Islet of Langerhans (tissue), 1 donor: ENCODE measurements at regions not wholly inside any gene's neighbourhood (a gene's known extent, or its start where the extent isn't known, plus 50 kb on each side); places are given as distances from the start of the nearest gene placed in this dataset.
"Not testable (repeated sequence)": the region's sequence is repeated elsewhere in the genome, so short reads cannot be mapped to it uniquely, and the experiment has no call there.

Experiments used
- FAIRE-seq: peaks from one replicate; lab custom pipeline; 2011; peaks lifted over from hg19 to GRCh38; lab: Jason Lieb, UNC

DNA sequence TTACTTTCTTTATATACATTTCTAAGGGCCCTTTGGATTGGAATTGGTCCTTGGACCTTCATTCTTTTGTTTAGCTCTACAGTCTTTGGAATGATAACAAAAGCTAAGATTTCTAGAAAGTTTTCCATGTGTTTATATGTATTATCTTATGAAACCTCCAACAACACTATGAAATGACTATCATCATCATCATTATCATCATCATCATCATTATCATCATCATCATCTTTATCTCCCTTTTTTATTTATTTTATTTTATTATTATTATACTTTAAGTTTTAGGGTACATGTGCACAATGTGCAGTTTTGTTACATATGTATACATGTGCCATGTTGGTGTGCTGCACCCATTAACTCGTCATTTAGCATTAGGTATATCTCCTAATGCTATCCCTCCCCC is 229.4 kb upstream of the ATP5MC3 start:
- FAIRE-seq, result not testable (repeated sequence)

DNA sequence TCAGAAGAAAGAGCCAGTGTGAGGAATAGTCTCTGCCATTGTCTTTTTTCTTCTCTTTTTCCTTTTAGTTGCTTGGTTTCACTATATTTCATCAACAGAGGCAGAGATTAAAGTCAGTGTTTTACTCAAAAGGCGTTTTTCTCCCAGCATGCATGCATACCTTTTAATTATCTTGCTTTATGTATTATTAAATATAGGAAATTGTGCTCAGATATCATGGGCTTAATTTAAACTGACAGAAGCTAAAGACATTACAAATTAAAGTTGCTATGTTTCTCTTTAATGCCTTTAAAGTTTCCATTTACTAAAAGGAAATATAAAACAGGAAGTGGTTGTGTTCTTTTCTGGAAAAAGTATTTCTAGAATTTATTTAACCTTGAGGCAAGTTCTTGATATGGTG is 223.3 kb upstream of the ATP5MC3 start:
- FAIRE-seq, result no peak

DNA sequence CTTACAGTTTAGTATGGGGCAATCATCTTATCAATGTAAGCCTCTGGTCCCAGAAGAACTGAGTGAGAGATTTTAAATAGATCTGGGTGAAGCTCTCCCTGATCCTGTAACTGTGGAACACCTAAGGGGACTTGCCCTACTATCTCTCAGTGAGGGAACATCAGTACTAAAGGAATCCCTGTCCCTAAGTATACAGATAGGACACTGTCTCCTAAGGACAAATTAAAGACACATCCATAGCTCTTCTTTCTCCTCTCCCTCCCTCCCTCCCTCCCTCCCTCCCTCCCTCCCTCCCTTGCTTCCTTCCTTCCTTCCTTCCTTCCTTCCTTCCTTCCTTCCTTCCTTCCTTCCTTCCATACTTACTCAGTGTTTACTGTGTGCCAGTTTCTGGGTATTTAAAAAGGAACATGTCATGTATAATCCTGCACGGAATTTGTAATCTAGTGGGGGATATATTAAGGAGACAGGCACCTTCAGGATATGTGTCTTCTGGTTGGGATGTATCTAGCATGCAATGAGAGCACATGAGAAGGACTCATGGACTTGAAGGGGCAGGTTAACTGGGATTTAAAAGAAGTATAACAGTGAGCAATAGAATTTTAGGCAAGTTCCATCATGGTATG is 222.2 kb upstream of the ATP5MC3 start:
- no peak for FAIRE-seq

DNA sequence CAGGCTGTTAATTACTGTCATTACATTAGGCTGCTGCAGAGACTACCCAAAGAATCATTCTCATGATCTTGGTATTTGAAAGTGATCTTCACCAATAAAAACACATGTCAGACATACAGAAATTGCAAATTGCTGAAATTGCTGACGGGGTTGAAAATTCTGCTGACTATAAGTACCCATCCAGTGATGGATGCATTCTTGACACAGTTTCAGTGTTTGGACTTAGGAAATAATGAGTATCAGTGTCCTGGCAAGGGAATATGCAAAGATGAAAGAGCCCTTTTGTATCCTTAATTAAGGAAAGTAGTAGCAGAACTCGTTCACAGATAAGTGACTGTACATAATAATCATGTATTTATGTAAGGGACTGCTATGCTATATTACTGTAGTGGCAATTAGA is 221.1 kb upstream of the ATP5MC3 start:
- no peak for FAIRE-seq

GRCh38 chr2:175401956-175402469 is 220.5 kb upstream of the ATP5MC3 start:
- no peak for FAIRE-seq

DNA sequence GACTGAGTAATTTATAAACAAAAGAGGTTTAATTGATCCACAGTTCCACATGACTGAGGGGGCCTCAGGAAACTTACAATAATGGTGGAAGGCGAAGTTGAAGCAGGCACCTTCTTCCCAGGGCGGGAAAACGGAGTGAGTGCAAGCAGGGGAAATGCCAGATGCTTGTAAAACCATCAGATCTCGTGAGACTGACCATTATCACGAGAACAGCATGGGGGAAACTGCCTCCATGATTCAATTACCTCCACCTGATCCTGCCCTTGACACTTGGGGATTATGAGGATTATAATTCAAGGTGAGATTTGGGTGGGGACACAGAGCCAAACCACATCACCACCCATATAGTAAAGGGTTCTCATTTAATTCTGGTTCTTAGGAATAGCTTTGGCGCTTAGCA is 219.5 kb upstream of the ATP5MC3 start:
- FAIRE-seq, result no peak

DNA sequence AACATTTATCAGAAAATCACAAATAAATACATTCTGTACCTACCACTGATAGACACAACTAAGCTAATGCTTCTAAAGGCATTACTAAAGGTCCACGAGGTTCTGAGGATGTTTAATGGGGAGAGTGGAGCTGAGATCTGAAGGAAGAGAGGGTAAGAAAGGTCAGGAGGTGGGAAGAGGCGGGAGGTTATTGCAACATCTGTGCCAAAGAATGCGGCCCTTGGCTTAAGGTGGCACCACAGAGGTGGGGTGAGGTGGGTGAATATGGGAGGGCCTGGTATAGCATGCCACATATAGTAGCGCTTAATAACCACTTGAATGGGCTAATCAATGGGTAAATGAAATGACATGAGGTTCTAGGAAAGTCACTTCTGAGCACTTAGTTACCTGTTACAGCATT is 217.8 kb upstream of the ATP5MC3 start:
- no peak for FAIRE-seq

DNA sequence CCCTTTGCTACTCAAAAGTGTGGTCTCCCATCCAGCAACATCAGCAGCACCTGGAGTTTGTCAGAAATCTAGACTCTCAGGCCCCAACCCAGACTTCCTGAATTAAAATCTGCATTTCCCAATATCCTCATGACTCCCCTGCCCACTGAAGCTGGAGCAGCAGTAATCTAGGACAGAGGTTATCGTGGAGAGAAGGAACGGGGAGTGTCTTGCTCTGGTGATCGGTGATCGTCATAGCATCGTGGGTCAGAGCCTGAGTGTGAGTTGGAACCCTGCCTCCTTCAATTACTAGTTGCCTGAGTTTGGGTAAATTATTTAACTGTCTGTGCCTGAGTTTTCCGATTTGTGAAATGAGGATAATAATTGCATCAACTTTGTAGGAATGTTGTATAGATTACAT is 217.3 kb upstream of the ATP5MC3 start:
- no peak for FAIRE-seq

GRCh38 chr2:175396696-175397095 is 215.2 kb upstream of the ATP5MC3 start:
- FAIRE-seq, result no peak

- FAIRE-seq, result no peak
Measured at GRCh38 chr2:175393851-175394250, 212.3 kb upstream of the ATP5MC3 start.

- FAIRE-seq, result no peak
Measured at GRCh38 chr2:175383286-175383685, 201.8 kb upstream of the ATP5MC3 start.

DNA sequence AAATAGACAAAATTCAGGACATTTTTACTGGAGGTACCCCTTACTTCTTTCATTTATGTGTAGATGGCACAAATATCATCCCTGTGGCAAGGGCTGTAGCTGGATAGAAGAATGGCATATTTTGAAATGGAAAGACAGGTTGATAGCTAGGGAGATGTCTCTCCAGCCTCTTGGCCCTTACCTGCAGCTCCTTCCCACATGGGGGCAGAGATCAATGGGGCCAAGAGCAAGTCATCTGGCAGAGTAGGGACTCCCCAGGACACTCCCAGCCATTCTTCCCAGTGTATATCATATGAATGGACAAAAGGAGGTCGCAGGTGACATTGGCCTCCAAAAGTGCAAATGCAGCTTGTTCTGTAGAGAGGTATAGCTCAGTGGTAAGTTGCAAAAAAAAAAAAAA is 192.2 kb upstream of the ATP5MC3 start:
- FAIRE-seq, result no peak

- FAIRE-seq, result no peak
Measured at GRCh38 chr2:175372704-175373701, 191.5 kb upstream of the ATP5MC3 start.

- no peak for FAIRE-seq
Measured at GRCh38 chr2:175371378-175371777, 189.9 kb upstream of the ATP5MC3 start.

GRCh38 chr2:175366815-175367214 is 185.3 kb upstream of the ATP5MC3 start:
- FAIRE-seq, result no peak

- no peak for FAIRE-seq
Measured at GRCh38 chr2:175363699-175364098, 182.2 kb upstream of the ATP5MC3 start.

- FAIRE-seq, result no peak
Measured at GRCh38 chr2:175362331-175362730, 180.8 kb upstream of the ATP5MC3 start.

GRCh38 chr2:175359710-175360109 is 178.2 kb upstream of the ATP5MC3 start:
- no peak for FAIRE-seq

GRCh38 chr2:175356901-175357300 is 175.4 kb upstream of the ATP5MC3 start:
- FAIRE-seq, result no peak

GRCh38 chr2:175355246-175355645 is 173.7 kb upstream of the ATP5MC3 start:
- FAIRE-seq, result no peak

- FAIRE-seq, result no peak
Measured at GRCh38 chr2:175353275-175353674, 171.8 kb upstream of the ATP5MC3 start.

DNA sequence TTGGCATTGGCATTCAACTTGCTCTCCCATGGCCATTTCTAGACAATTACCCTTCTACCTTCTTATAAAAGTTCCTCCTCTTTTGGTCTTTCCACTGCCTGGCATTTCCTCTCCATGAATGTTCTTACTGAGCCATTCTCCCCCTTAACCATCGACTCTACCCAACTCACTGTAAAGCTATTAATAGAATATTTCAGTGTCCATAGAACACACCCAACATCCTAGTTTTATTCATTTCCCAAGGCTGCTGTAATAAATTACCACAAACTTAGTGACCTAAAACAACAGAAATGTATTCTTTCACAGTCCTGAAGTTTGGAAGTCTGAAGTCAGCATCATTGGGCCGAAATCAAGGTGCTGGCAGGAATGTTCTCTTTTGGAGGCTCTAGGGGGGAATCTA is 170.0 kb upstream of the ATP5MC3 start:
- FAIRE-seq, result no peak

GRCh38 chr2:175350105-175350504 is 168.6 kb upstream of the ATP5MC3 start:
- FAIRE-seq, result no peak
